ENCODE measurements at regions not wholly inside any gene's neighbourhood (a gene's known extent, or its start where the extent isn't known, plus 50 kb on each side); places are given as distances from the start of the nearest gene placed in this dataset.

- no peak for DNase-seq (ENCODE audit: low spot score)
These were observed 318.3 kb upstream of the WWC1 start for GRCh38 chr5:167973126-167973525.

GRCh38 chr5:167984951-167985350 is 306.5 kb upstream of the WWC1 start:
- DNase-seq (ENCODE audit: low spot score), result no peak

- no peak for DNase-seq (ENCODE audit: low spot score)
These were observed 306.1 kb upstream of the WWC1 start for GRCh38 chr5:167985373-167985772.

- no peak for DNase-seq (ENCODE audit: low spot score)
These were observed 303.8 kb upstream of the WWC1 start for GRCh38 chr5:167987490-167988280.

GRCh38 chr5:167992868-167993267 is 298.6 kb upstream of the WWC1 start:
- DNase-seq (ENCODE audit: low spot score), result no peak

GRCh38 chr5:167993771-167994170 is 297.7 kb upstream of the WWC1 start:
- no peak for DNase-seq (ENCODE audit: low spot score)

- DNase-seq (ENCODE audit: low spot score), result no peak
These were observed 295.5 kb upstream of the WWC1 start for GRCh38 chr5:167995844-167996425.

- DNase-seq (ENCODE audit: low spot score), result no peak
These were observed 293.2 kb upstream of the WWC1 start for GRCh38 chr5:167998148-167998767.

GRCh38 chr5:167999182-167999581 is 292.3 kb upstream of the WWC1 start:
- no peak for DNase-seq (ENCODE audit: low spot score)

- DNase-seq (ENCODE audit: low spot score), result no peak
These were observed 290.1 kb upstream of the WWC1 start for GRCh38 chr5:168001318-168001717.

GRCh38 chr5:168002116-168002515 is 289.3 kb upstream of the WWC1 start:
- DNase-seq (ENCODE audit: low spot score), result no peak

GRCh38 chr5:168005093-168005492 is 286.4 kb upstream of the WWC1 start:
- DNase-seq (ENCODE audit: low spot score), result no peak

- no peak for DNase-seq (ENCODE audit: low spot score)
These were observed 285.5 kb upstream of the WWC1 start for GRCh38 chr5:168005936-168006335.

GRCh38 chr5:168006456-168007130 is 284.9 kb upstream of the WWC1 start:
- no peak for DNase-seq (ENCODE audit: low spot score)

- DNase-seq (ENCODE audit: low spot score), result no peak
These were observed 284.2 kb upstream of the WWC1 start for GRCh38 chr5:168007286-168007685.

GRCh38 chr5:168008555-168008954 is 282.9 kb upstream of the WWC1 start:
- no peak for DNase-seq (ENCODE audit: low spot score)

- DNase-seq (ENCODE audit: low spot score), result no peak
These were observed 280.3 kb upstream of the WWC1 start for GRCh38 chr5:168011096-168011495.

- DNase-seq (ENCODE audit: low spot score), result no peak
These were observed 279.4 kb upstream of the WWC1 start for GRCh38 chr5:168012006-168012405.

GRCh38 chr5:168013546-168013945 is 277.9 kb upstream of the WWC1 start:
- DNase-seq (ENCODE audit: low spot score), result no peak

- no peak for DNase-seq (ENCODE audit: low spot score)
These were observed 276.9 kb upstream of the WWC1 start for GRCh38 chr5:168014433-168015123.

GRCh38 chr5:168015506-168015905 is 275.9 kb upstream of the WWC1 start:
- no peak for DNase-seq (ENCODE audit: low spot score)

GRCh38 chr5:168017313-168017712 is 274.1 kb upstream of the WWC1 start:
- DNase-seq (ENCODE audit: low spot score), result no peak

Data from RKO (cell line).